Endothelial cell of umbilical vein (primary cell): ENCODE measurements at regions not wholly inside any gene's neighbourhood (a gene's known extent, or its start where the extent isn't known, plus 50 kb on each side); places are given as distances from the start of the nearest gene placed in this dataset. TPM values are rescaled to one million over a fixed set of nuclear protein-coding genes. Genes with fewer than 3 reads are reported as not detected.
A peak's percentile ranks its signal among the peaks of the same experiment; 100 is the strongest.

Source experiments
- microRNA counts: library from miRNA; unstranded; fragments of <30 nt; microRNA quantifications from one replicate; lab custom pipeline; 2016
- microRNA-seq: library from miRNA; unstranded; fragments of <30 nt; microRNA quantifications from one replicate; pipeline ENCODE4 v1.2.0, GENCODE V29; 2021; ENCODE audit warnings: borderline number of aligned reads, borderline replicate concordance
- small RNA-seq: library from RNA; depleted of rRNA; stranded (forward); fragments of <200 nt; gene quantifications from one replicate; pipeline ENCODE3, GENCODE V24; 2012; ENCODE audit warnings: low replicate concordance, low read depth; ENCODE audit not compliant: insufficient read depth, insufficient read length

MicroRNAs encoded in the stretch of these regions (microRNA counts, 767-probe panel; counts per million panel counts)
- microRNA hsa-miR-4425 (lab: Ali Mortazavi, UCI) = 723 counts per million, percentile 96 among the panel's probes with 10 or more counts

Small RNA genes lying in the stretch of these regions (microRNA-seq; reads per million reads assigned to microRNA genes)
- not detected for gene MIR4425

Small RNA genes lying in the stretch of these regions (small RNA-seq; reads per million reads assigned to genes)
- not detected for gene MIR4425
